ENCODE measurements at regions not wholly inside any gene's neighbourhood (a gene's known extent, or its start where the extent isn't known, plus 50 kb on each side); places are given as distances from the start of the nearest gene placed in this dataset.
"Not testable (repeated sequence)": the region's sequence is repeated elsewhere in the genome, so short reads cannot be mapped to it uniquely, and the experiment has no call there.

DNA sequence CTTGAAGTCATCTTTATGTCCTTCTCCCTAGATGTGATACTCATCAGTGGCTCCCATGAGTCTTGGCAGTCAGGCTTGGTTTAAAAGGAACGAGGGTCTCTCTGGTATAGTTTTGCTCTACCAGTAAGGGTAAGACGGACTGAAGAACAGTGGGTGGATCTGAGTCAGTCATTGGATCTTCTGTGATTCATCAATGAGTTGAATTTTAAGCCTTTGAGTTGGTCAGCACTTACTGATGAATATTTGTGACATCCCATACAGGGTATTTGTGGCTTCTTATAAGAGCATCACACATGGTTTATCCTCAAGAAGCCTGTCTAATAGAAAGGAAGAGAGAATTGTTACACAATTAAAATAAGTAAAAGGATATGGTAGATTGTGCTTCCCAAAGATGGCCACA, 87.3 kb upstream of the NAMPT start:
- DNase-seq, result no peak

DNA sequence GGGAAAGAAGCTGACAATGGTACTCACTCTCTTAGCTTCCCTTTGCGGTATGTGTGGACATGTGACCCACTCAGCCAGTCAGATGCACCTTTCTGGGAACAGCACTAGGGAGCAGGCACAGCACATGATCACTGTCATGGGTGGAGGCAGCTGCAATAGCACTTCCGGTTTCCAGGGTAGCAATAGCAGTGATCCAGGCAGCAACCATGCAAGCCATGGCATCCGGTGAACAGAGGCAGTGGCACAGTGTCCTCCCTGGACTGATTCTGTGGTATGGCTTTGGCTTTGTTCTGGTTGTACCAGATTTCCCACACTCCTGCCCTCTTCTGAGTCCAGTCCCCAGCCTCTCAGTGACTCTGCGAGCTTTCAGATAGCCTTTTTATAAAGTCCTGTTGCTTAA, 86.8 kb upstream of the NAMPT start:
- DNase-seq, result no peak

DNA sequence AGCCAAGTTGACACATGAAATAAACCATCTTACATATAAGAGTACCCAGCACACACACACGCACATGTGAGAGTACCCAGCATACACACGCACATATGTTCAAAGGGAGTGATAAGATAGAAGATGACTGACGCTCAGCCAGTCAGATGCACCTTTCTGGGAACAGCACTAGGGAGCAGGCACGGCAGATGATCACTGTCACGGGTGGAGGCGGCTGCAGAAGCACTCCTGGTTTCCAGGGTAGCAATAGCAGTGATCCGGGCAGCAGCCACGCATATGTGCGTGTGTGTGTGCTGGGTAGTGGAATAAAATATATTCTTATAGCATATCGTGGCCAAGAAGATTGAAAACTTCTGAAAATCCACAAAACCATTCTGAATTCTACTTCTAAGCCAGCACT, 85.8 kb upstream of the NAMPT start:
- DNase-seq, result no peak

DNA sequence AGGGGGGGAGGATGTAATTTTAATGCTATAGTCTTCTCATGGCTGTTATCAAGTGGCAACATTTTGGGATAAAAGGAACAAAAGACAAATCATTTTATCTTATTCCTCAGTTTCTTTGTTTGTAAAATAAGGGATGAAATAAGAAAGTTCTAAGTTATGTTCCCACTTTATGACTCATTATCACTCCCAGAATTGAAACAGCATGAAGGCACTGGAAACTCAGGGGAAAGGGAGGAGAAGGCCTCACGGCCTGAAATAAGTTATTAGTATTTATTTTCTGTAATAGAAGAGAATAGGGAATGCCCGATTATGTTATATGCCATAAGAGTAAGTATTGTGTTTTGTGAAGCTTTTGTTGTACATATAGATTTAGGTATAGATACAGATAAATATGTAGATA, 85.0 kb upstream of the NAMPT start:
- no peak for DNase-seq

DNA sequence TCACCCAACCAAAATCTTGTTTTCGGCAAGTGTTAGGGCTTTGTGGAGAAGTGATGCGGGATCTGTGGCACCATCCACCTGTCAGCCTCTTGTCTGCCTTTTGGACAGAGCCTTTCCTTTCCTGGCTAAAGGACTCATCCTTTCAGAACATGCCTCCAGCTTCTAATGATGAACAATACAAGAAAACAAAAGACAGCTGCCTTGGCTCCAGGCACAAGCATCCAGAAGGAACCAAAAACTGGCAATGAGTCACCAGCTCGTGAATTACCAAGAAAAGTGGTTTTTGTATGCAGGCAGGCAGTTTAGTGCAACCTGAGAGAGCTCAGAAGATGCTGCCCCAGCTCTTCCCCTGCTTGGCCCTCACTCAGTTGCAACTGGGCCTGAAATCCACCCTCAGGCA, 84.6 kb upstream of the NAMPT start:
- no peak for DNase-seq

DNA sequence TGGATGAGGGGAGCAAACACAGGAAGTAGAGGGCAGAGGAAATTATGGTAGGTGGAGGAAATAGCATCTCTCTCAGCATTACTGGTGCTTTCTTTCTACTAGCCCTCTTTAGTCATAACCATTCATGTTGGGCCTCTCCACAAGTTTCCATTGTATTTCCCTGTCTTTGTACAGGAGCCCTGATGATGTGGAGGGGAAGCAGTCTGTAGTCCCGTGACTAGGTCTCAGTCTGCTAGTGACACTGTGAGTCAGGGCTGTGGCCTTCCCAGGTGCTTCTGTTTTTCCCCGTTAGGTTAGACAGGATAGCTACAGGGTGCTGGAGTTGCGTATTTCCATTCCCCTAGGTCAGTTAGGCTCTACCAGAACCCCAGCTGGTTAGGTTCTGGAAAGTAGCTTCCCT, 82.9 kb upstream of the NAMPT start:
- DNase-seq, result no peak

DNA sequence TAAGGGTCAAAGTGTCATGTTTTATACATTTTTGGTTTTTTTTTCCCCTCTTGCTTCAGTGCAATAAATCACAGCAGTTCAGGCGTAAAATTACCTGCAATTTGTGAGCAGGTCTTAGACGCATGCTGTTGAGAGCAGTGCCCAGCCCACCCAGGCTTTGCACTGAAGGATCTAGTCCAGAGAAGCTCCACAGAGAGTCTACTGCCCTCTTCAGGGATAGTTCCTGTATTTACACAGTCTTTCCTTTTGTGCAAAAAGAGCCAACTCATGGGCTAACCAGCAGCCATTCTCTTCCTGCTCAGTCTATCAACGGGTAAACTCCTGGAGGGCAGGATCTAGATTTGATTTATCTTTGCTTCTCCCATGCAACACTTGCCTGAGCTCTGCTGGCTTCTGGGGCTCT, 82.2 kb upstream of the NAMPT start:
- DNase-seq, result no peak

DNA sequence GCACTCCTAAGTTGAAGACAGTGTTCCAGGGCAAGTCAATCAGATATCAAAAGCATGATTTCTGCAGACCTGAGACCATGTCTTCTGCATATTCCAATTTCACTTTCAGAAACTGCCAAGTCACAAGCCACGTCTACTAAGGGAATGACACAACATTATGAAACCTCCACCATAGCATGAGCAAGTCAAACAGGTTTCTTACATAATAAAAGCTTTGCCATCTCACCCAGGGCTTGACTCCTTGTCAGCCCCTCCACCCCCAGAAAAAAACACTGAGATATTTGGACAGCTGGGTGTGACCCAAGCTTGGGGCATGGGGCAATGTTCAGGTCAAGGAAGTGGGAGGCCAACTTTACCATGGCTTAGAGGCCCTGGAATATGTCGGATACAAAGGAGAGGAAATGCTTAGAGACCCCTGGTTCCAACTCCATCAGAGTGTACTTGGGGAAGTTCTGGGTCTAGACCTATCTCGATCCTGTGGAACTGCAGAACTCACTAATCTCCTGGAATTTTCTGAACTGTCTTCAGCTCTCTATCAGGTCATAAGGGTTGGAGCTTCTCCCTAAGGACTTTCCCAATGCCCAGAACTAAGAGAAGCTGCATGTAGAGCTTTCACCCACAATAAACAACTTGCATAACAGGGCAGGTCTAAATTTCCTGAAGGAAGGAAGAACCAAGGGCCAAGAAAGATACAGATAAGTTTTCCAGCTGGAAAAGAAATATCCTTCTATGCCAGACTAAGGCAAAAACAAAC, 80.6 kb upstream of the NAMPT start:
- DNase-seq, result no peak

DNA sequence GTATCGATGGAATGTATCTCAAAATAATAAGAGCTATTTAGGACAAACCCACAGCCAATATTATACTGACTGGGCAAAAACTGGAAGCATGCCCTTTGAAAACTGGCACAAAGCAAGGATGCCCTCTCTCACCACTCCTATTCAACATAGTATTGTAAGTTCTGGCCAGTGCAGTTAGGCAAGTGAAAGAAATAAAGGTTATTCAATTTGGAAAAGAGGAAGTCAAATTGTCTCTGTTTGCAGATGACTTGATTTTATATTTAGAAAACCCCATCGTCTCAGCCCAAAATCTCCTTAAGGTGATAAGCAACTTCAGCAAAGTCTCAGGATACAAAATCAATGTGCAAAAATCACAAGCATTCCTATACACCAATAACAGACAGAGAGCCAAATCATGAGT, 77.7 kb upstream of the NAMPT start:
- not testable (repeated sequence) for DNase-seq

DNA sequence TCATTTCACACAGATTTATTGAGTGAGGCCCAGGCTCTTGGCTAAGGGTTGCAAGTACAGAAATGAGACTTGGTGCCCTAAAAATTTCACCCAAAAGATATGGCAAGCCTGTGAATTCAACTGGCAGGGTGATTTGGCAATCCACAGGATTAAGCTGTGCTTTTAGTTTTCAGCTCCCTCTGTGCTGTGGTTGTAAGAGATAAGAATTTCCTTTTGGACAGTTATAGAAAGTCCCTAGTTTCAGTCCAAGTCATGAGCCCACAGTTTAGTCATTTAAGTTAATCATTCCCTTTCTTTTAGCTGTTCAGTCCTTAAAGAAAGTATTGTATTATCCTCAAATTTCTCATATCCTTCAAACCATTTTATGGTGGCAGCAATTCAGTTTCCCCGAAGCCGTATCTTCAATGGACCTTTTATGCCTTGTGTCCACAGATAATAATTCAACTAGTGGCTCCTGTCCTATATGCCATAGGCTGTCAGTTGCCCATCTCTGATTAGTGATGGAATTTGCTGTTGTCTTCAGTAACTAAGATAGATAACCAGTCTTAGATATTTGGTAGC, 73.4 kb upstream of the NAMPT start:
- DNase-seq, result no peak

DNA sequence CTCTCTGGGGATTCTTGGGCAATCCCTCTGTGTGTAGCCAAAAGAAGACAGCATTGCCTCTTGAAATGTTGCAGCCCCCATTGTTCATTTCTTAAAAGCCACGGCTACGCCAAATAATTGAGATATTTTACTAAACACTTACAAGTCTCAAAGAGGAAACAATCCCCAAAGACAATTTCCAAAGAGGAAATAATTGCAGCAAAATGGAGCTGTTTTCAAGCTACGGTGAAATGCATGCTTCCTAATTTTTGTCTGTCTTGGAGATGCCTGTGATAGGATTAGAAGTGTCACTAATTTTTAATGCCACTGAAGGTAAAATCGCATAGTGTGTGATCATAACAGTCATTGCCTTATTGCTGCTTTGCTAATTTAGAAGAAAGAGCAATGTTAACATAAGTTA, 72.9 kb upstream of the NAMPT start:
- DNase-seq, result no peak

DNA sequence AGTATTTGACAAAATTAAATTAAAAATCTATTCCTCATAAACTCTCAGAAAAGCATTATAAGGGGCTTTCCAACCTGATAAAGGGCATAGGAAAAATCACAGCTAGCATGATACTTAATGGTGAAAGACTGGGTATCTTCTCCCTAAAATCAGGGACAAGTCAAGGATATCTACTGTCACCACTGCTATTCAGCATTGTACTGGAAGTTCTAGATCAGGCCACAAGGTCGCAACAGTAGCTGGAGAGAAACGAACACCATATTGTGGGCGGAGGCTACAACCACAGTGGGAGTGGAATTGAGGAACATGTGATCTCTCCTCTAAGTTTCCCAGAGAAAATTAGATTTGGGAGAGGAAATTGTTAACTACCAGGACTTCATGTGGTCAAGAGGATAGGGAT, 70.0 kb upstream of the NAMPT start:
- no peak for DNase-seq

DNA sequence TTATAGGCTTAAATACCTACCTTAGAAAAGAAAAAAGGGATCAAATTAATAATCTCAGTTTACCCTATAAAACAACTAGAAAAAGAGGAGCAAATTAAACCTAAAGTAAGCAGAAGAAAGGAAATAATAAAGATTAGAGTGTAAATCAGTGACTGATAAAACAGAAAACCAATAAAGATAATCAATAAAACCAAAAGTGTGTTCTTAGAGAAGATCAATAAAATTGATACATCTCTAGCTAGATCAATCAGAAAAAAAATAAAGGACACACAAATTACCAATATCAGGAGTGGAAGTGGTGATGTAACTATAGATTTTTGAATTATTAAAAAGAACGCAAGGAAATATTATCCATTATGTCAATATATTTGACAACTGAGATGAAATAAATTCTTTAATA, 69.2 kb upstream of the NAMPT start:
- no peak for DNase-seq

DNA sequence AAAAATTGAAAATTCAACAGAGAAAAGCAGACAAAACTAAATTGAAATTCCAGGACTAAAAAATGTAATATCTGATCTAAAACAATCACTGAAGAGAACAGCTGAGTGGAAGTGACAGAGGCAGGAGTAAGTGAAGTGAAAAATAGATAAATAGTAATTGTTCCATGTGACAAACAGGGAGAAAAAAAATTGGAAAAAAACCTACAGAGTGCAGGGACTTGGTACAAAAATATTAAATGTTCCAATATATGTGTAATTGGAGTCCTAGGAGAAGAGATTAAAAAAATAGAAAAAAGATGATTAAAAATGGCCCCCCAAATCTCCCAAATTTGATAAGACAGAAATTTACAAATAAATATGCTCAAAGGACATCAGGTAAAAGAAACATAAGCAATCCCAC, 63.4 kb upstream of the NAMPT start:
- DNase-seq, result no peak

DNA sequence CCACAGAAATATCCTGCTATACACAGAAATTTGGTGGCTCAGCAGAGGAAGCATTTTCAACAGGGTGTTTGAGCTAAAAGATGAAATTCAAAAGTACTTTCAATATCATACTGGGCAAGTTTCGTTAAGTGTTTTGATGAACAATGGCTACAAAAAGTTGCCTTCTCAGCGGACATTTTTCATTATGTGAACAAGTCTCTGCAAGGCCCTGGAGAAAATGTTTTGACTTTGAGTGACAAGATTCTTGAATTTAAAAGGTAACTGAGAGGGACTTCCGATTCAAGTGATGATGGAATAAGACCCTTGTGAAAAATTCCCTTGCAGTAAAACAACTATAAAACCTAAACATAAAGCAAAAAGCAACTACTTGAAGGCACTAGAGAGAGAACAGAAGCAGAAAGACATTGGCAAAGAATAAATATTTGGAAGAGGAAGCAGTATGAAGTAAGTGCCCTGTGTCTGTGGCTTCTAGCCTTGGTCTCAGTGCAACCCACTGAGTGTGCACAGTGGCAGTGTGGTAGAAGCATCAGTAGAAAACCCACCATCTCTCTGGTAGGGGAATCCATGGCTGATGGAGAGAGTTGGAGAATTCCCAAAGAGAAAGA, 62.5 kb upstream of the NAMPT start:
- DNase-seq, result no peak

DNA sequence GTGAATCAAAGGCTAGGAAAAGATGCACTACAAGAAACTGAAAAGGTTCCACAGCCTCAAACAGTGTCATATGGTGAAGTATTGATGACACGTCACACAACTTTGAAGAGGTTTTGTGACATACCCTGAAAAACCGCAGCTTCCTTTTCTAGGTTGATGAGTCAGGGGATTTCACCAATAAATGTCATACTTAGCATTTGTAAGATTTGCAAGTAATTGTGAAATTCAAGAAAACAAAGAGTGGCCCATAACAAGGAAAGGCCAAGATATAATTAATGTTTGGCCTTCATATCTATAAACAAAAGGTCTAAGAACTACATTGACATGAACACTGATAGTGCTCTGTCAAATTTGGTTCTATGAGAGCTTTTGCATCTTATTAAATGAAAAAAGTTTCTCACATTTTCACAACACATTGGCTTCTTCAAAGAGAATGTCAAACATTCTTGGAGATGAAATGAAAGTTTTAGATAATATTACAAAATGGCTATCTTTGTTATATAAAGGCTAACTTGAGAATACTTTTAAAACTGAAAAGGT, 62.0 kb upstream of the NAMPT start:
- DNase-seq, result no peak

DNA sequence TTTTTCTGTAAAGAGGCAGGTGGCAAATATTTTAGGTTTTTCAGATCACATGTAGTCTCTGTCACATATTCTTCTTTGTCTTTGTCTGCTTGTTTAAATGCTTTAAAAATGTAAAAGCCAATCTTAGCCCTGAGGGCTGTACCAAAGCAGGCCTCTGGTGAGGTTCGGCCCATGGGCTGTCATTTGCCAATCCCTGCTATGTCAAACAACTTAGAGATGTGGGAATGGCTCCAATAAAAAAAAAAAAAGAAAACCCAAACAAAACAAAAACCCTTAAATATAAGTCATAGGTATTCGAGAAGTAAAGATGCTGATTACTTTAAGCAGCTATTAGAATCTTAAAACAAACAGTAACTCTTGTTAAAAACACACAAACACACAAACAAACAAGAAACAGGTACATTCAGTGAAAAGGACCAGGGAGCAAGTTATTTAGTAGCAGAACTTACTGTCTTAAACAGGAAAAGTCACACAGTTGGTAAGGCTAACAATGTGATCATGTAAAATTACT, 61.4 kb upstream of the NAMPT start:
- no peak for DNase-seq

DNA sequence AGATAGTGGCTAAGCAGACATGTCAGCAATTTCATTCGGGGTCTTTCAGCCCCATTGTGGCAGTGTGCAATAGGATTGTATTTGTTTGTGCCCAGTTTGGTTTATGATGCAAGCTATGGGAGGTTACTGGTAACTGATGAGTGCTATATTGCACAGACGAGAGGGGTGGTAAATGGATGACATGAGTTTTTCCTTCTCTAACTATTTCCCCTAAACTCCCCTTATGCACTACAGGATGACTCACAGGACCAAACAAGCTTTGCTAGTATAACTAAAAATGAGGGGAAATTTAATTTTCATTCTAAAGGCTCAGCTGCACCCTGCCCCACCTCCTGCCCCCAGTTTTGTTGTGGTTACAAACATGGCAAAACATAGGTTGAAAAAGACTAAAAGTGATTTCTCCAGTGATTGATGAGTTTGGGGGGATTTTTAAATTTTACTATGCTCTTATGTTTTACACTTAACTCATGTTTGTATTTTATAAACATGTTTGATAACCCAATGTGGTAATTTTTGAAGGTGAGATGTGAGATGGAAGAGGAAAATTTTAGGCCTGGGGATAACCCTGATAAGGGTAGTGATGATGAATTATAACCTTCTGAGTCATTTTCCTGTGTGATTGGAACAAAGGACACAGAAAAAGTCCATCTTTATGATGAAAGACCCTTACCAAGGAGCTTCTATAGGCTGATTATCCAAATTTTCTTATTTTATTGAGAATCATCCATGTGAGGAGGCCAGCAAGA, 60.8 kb upstream of the NAMPT start:
- peak; percentile 65 for DNase-seq

DNA sequence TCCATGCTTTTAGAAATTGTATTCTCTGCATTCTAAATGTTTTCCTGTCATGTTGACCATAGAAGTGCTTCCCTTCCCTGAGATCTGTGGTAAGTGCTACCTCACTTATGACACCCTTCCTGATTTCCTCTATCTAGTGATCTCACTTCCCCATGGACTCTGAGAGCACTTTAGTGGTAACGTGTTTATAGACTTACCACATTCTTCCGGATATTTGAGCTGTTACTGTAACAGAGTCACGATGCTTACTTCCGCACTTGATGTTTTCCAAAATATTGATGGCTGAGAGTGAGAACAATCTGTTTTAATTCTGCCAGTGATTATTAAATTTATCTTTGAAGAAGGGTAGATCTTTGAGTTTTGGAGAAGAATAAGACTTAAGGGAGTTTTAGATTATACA, 60.1 kb upstream of the NAMPT start:
- no peak for DNase-seq

DNA sequence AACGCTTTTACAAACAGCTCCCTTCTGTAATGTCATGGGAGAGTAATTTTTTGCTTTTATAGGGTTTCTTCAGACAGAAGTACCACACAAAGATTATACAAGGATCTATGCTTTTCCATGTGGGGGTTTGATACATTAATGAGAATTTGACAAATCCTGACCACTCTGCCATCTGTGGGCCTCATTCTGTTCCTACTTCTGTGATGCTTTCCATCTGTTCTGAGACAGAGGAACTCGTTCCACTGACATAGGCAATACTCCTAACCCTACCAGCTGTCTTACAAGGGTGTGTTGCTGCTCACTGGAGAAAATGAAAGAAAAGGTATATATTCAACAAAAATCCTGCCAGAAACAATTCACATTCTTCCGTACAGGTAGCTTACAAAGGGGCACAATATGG, 59.4 kb upstream of the NAMPT start:
- no peak for DNase-seq

DNA sequence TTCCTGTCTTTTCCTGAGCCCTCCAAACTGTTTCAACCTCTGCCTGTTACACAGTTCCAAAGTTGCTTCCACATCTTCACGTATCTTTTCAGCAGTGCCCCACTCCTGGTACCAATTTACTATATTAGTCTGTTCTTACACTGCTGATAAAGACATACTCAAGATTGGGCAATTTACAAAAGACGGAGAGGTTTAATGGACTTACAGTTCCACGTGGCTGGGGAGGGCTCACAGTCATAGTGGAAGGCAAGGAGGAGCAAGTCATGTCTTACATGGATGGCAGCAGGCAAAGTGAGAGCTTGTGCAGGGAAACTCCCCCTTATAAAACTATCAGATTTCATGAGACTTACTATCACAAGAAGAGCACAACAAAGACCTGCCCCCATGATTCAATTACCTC, 57.3 kb upstream of the NAMPT start:
- DNase-seq, result not testable (repeated sequence)

DNA sequence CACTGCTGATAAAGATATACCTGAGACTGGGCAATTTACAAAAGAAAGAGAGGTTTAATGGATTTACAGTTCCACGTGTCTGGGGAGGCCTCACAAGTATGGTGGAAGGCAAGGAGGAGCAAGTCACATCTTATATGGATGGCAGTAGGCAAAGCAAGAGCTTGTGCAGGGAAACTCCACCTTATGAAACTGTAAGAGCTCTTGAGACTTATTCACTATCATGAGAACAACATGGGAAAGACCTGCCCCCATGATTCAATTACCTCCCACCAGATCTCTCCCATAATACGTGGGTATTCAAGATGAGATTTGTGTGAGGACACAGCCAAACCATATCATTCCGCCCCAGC, 55.4 kb upstream of the NAMPT start:
- DNase-seq, result not testable (repeated sequence)

DNA sequence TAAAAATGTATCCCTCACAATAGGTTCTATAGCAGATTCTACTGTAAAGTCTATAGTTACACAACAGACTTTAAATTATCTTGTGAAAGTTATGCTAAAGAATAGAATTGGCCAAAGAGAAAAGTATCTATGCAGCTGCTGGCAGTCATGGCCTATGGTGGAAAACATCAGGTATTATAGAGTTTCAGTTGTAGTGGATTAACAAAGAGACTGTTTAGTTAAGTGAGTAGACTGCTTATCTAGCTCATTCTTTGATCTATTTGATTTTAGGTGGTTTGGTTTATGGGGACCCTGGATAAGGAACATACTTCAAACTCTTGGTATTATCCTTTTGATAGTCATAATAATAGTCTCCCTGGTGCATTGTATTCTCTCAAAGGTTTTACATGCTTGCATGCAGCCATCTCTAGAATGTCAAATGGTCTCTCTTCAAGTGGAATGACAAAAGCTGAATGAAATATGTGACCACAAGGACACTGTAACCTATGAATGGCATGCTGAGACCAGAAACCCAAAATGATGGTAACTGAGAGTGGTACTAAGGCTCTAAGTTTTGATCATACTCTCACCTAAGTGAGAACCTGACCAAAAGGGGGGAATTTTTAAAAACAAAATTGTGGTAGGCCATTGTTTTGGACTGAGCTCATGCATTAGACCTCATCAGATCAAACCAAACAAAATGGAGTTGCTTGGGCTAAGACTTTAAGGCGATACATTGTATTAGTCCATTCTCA, 54.9 kb upstream of the NAMPT start:
- DNase-seq, result no peak
